ENCODE measurements at regions not wholly inside any gene's neighbourhood (a gene's known extent, or its start where the extent isn't known, plus 50 kb on each side); places are given as distances from the start of the nearest gene placed in this dataset.

GRCh38 chr4:122512430-122512829 lies 55.9 kb upstream of the IL2 start:
- no peak for DNase-seq

- DNase-seq: no peak
These were observed 51.6 kb upstream of the IL2 start for GRCh38 chr4:122508083-122508482.
